ENCODE measurements at regions not wholly inside any gene's neighbourhood (a gene's known extent, or its start where the extent isn't known, plus 50 kb on each side); places are given as distances from the start of the nearest gene placed in this dataset.
"Not testable (repeated sequence)": the region's sequence is repeated elsewhere in the genome, so short reads cannot be mapped to it uniquely, and the experiment has no call there.

GRCh38 chr13:48806522-48806921 is 152.8 kb downstream of the CYSLTR2 start:
- no peak for DNase-seq (ENCODE audit: low read depth in 1 of 2, low spot score in 1 of 2)

GRCh38 chr13:48808683-48809082 is 155.0 kb downstream of the CYSLTR2 start:
- no peak for DNase-seq (ENCODE audit: low read depth in 1 of 2, low spot score in 1 of 2)

- no peak for DNase-seq (ENCODE audit: low read depth in 1 of 2, low spot score in 1 of 2)
Observed at GRCh38 chr13:48810013-48810412, 156.3 kb downstream of the CYSLTR2 start.

GRCh38 chr13:48813518-48813917 is 159.8 kb downstream of the CYSLTR2 start:
- no peak for DNase-seq (ENCODE audit: low read depth in 1 of 2, low spot score in 1 of 2)

- no peak for DNase-seq (ENCODE audit: low read depth in 1 of 2, low spot score in 1 of 2)
Observed at GRCh38 chr13:48816700-48817099, 159.0 kb upstream of the FNDC3A start.

GRCh38 chr13:48817166-48817802 is 158.4 kb upstream of the FNDC3A start:
- DNase-seq (ENCODE audit: low read depth in 1 of 2, low spot score in 1 of 2) = no peak

DNA sequence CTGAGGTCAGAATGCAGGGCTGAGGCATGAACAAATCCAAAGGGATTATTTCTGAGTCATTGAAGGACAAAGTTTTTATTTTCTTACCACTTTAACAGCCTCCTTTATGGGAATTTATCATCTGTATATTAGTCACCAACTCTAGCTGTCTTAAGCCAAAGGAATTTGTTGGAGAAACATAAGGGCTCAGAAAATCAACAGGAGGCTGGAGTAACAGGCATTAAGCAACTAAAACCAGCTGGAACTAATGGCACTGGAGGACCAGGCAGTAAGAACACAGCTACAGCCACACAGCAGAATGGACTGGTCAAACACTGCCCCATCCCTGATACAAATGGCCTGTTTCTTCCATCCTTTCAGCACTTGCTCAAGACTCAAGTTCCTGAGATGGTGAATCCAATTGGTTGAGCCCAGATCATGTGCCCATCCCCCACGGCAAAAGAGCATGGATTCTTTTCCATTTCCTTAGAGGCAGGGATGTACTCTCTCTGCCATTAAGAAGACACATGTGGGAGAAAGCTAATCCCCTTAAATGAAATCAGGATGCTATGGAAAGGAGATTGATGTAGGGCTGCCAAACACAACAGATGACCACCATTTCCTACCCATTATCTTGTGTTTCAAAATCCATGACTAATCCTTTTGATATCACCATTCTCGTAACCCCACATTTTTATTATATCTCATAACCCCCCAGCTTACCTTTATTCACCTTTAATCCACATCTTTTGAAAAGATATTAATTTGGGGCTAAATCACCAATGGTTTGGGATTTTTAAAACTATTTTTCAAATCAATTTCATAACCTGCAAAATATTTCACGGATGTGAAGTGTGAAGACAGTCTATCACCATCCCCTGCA is 157.0 kb upstream of the FNDC3A start:
- no peak for DNase-seq (ENCODE audit: low read depth in 1 of 2, low spot score in 1 of 2)

DNA sequence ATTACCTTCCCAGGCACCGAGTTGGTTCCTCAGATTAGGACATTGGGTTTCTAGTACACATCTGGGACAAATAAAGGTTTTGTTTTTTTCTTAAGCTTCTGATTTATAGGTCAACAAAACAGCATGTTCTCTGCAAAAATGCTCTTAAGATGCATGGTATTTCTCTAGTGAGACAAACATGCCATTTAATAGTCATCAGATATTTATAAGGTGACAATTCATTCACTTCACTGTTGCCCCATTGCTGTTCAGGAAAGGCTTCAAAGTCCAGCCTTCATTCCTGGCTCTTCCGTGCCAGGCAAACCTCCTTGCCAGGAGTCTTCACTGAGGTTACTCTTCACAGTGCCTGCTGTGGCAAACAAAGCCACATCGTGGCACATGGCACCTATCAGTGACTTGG is 156.3 kb upstream of the FNDC3A start:
- no peak for DNase-seq (ENCODE audit: low read depth in 1 of 2, low spot score in 1 of 2)

DNA sequence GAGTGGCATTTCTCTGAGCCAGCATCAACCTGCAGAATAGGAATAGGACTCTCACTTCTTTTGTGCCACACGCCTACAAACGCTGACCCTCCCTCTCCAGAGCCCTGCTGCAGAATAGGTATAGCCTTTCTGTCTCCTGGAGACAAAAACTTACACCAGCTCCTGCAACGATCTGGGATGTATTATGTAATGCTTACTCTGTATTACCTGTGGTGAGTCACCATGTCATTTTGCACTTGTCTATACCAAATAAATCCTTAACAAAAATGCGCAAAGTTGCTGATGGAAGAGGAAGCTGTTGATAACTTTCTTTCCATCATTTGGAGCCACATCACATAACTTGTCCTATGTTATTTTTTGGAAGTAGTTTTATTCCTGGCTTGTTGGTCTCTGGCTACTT is 155.8 kb upstream of the FNDC3A start:
- DNase-seq (ENCODE audit: low read depth in 1 of 2, low spot score in 1 of 2) = no peak

GRCh38 chr13:48823526-48823925 is 152.2 kb upstream of the FNDC3A start:
- DNase-seq (ENCODE audit: low read depth in 1 of 2, low spot score in 1 of 2) = not testable (repeated sequence)

DNA sequence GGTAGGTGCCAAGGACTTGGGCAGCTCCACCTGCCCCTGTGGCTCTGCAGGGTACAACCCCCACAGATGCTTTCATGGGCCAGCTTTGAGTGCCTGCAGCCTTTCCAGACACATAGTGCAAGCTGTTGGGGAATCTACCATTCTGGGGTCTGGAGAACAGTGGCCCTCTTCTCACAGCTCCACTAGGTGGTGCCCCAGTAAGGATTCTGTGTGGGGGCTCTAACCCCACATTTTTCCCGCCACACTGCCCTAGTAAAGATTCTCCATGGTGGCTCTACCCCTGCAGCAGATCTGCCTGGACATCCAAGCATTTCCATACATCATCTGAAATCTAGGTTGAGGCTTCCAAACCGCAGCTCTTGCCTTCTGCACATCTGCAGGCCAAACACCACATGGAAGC is 149.7 kb upstream of the FNDC3A start:
- no peak for DNase-seq (ENCODE audit: low read depth in 1 of 2, low spot score in 1 of 2)

DNA sequence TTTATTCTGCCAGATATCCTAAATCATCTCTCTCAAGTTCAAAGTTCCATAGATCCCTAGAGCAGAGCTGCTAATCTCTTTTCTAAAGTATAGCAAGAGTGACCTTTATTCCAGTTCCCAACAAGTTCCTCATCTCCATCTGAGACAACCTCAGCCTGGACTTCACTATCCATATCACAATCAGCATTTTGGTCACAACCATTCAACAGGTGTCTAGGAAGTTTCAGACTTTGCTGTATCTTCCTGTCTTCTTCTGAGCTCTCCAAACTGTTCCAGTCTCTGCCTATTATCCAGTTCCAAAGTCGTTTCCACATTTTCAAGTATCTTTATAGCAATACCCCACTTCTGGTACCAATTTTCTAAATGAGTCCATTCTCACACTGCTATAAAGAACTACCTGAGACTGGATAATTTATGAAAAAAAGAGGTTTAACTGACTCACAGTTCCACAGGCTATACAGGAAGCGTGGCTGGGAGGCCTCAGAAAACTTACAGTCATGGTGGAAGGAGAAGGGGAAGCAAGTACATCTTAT is 148.7 kb upstream of the FNDC3A start:
- not testable (repeated sequence) for DNase-seq (ENCODE audit: low read depth in 1 of 2, low spot score in 1 of 2)

GRCh38 chr13:48827709-48828108 is 148.0 kb upstream of the FNDC3A start:
- no peak for DNase-seq (ENCODE audit: low read depth in 1 of 2, low spot score in 1 of 2)

DNA sequence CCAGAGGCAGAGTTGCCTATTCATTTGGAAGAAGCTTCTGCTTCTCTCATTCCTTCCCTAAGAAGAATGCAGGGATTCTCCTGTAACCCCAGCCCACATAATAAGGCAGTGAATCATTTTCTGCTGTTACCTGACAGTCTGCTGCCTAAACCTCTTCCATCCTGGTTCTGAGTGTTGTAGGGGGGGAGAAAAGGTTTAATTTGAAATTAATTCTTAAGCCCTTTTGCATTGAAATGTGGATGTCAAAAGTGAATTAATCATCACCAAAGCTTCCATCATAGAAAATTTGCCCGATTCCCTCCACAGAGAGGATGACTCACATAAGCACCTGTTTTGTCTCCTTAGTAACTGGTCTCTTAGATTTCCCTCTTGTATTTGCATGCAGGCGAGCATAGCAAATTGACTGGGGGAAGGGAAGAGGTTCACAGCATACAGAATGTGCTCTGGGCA is 146.7 kb upstream of the FNDC3A start:
- DNase-seq (ENCODE audit: low read depth in 1 of 2, low spot score in 1 of 2) = no peak

DNA sequence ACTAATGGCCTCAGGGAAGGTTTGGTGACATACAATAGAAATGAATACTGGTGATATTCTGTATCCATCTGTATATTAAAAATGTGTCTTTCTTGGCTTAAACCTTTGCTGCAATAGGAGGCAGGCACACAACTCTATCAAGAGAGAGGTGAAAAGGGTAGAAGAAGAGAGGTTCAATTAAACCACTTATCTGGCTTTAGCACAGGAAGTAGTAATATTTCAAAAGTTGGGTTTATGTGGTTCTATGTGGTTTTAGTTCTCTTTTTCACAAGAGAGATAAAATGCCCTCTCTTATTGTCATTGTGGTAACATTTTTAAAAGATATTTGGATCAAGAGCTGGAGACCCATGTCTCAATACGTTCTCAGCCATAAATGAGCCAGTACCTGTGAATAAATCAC is 146.2 kb upstream of the FNDC3A start:
- DNase-seq (ENCODE audit: low read depth in 1 of 2, low spot score in 1 of 2) = no peak

DNA sequence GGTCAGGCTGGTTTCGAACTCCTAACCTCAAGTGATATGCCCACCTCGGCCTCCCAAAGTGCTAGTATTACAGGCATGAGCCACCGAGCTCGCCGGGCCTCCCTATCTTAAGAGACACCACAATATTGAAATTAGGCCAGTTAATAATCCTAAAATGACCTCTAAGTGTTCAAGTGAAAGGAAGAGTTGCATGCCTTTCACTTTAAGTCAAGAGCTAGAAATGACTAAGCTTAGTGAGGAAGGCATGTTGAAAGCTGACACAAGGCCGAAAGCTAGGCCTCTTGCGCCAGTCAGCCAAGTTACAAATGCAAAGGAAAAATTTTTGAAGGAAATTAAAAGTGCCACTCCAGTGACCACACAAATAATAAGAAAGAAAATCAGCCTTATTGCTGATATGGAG is 144.5 kb upstream of the FNDC3A start:
- no peak for DNase-seq (ENCODE audit: low read depth in 1 of 2, low spot score in 1 of 2)

- no peak for DNase-seq (ENCODE audit: low read depth in 1 of 2, low spot score in 1 of 2)
Observed at GRCh38 chr13:48833412-48833811, 142.3 kb upstream of the FNDC3A start.

DNA sequence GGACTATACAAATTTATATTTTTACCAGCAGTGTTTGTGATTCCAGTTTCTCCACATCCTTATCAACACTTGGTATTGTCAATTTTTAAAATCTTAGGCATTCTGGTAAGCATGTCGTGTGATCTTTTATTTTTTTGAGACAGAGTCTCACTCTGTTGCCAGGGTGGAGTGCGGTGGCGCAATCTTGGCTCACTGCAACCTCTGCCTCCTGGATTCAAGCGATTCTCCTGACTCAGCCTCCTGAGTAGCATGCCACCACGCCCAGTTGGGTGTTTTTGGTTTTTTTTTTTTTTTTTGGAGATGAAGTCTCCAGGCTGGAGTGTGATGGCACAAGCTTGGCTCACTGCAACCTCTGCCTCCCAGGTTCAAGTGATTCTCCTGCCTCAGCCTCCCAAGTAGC is 140.4 kb upstream of the FNDC3A start:
- DNase-seq (ENCODE audit: low read depth in 1 of 2, low spot score in 1 of 2) = not testable (repeated sequence)

- DNase-seq (ENCODE audit: low read depth in 1 of 2, low spot score in 1 of 2) = no peak
Observed at GRCh38 chr13:48838193-48838973, 137.3 kb upstream of the FNDC3A start.

GRCh38 chr13:48839171-48839570 is 136.5 kb upstream of the FNDC3A start:
- DNase-seq (ENCODE audit: low read depth in 1 of 2, low spot score in 1 of 2) = no peak

GRCh38 chr13:48840366-48840765 is 135.3 kb upstream of the FNDC3A start:
- DNase-seq (ENCODE audit: low read depth in 1 of 2, low spot score in 1 of 2) = no peak

DNA sequence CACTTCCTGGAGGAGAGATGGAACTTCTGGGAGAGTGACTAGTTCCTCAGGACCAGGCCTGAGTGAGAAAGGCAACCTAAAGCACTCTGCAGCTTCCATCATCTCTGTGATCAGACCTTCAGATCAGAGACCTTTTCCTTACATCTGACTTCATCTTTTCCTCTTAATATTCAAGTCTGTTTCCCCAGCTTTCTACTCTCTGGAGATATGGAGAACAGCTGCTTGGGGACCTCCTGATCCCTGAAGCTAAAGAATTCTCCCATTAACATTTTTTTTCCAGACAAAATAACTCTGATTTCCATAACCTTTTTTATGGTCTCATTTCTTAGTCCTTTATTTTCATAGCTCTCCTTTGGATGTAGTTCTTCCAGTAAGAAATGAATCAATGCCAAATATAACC is 133.4 kb upstream of the FNDC3A start:
- no peak for DNase-seq (ENCODE audit: low read depth in 1 of 2, low spot score in 1 of 2)

All from activated T-helper 1 cell treated with anti-CD3 and anti-CD28 coated beads, Interleukin-2, amount 50 U/mL, for 16 hours (primary cell).